Calu3 (cell line): ENCODE measurements at regions not wholly inside any gene's neighbourhood (a gene's known extent, or its start where the extent isn't known, plus 50 kb on each side); places are given as distances from the start of the nearest gene placed in this dataset.

Experiments
- BruUV-seq: library from RNA; stranded (reverse); fragments of 400-500 nt; replicated peaks from 2 replicates; lab custom pipeline; 2021; lab: Mats Ljungman, UMichigan
- CTCF ChIA-PET: fragments of 300-600 bp; sonication (Branson Sonifier 250); formaldehyde crosslinking; loops from one replicate; lab custom pipeline; 2022; ENCODE audit warnings: antibody characterized with exemption; lab: Charles Lee
- DNase-seq: peaks from one replicate; pipeline ENCODE4 v3.0.0; 2022
- H3K27ac Mint-ChIP-seq: one replicate; pipeline ENCODE4 v1.8.0; 2022; ENCODE audit warnings: mixed read lengths; ENCODE audit not compliant: unreplicated experiment
- H3K27me3 Mint-ChIP-seq: one replicate; pipeline ENCODE4 v1.8.0; 2022; ENCODE audit warnings: mixed read lengths; ENCODE audit not compliant: unreplicated experiment
- H3K36me3 Mint-ChIP-seq: one replicate; pipeline ENCODE4 v1.8.0; 2022; ENCODE audit warnings: mild to moderate bottlenecking, moderate library complexity, mixed read lengths; ENCODE audit not compliant: insufficient read depth, unreplicated experiment
- H3K4me1 Mint-ChIP-seq: one replicate; pipeline ENCODE4 v1.8.0; 2022; ENCODE audit warnings: mild to moderate bottlenecking, low read depth, mixed read lengths; ENCODE audit not compliant: unreplicated experiment
- H3K4me3 Mint-ChIP-seq: one replicate; pipeline ENCODE4 v1.8.0; 2022; ENCODE audit warnings: mild to moderate bottlenecking, low read depth, moderate library complexity, mixed read lengths; ENCODE audit not compliant: unreplicated experiment
- H3K9me3 Mint-ChIP-seq: one replicate; pipeline ENCODE4 v1.8.0; 2022; ENCODE audit warnings: low read depth, mixed read lengths; ENCODE audit not compliant: unreplicated experiment
- CTCF ChIP-seq: fragments of 200-600 bp; IDR thresholded peaks from one replicate; pipeline ENCODE4 v1.8.0; 2022; ENCODE audit warnings: antibody characterized with exemption; ENCODE audit not compliant: unreplicated experiment
- intact Hi-C: fragments of 100-400 bp; cut with micrococcal nuclease; formaldehyde crosslinking; loops from one replicate; pipeline ENCODE4 v1.10.0; 2022; ENCODE audit not compliant: unreplicated experiment

DNA sequence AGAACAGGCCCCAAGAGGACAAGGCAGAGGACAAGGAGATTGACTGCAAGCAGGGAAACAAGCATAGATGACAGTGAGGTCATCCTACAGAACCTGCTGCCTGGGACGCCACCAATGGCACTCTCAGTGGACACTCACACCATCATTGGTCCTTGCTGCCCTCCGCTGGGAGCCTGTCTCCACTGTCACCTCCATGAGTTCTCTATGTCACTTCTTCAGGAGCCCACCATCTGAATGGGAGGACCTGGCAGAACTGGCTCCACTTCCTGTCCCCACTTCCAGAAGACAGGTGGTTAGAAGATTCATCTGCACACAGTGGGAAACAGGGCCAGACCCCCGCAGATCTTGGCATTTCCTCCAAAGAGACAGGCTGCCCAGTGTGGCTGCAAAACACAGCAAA lies 188.9 kb downstream of the HSD17B3 start:
- no peak for TF ChIP-seq CTCF
- H3K4me1 Mint-ChIP-seq: peaks cover 26% of the 10 kb centered on the region
- BruUV-seq: no TSS peak
- H3K27ac Mint-ChIP-seq: no peak overlapping the region
- no peak overlapping the region for H3K4me3 Mint-ChIP-seq
- CTCF ChIA-PET: interaction anchor here (1.2 kb wide), 1 partner anchor 105 kb away, joined by 4 read pairs; no protein-coding TSS in a partner anchor
- H3K27me3 Mint-ChIP-seq: no peaks in the 10 kb centered on the region
- no peaks in the 10 kb centered on the region for H3K36me3 Mint-ChIP-seq
- no peaks in the 10 kb centered on the region for H3K9me3 Mint-ChIP-seq
- intact Hi-C loops: no loop called here
- no peak for DNase-seq

GRCh38 chr9:96109680-96110351 lies 192.2 kb downstream of the HSD17B3 start:
- intact Hi-C loops: no loop called here
- no peaks in the 10 kb centered on the region for H3K4me1 Mint-ChIP-seq
- no peak overlapping the region for H3K27ac Mint-ChIP-seq
- CTCF ChIA-PET: interaction anchor here (0.7 kb wide), 1 partner anchor 12 kb away, joined by 11 read pairs; no protein-coding TSS in a partner anchor
- DNase-seq: no peak
- no peaks in the 10 kb centered on the region for H3K9me3 Mint-ChIP-seq
- H3K4me3 Mint-ChIP-seq: no peak overlapping the region
- no peak for TF ChIP-seq CTCF
- BruUV-seq: no TSS peak
- no peaks in the 10 kb centered on the region for H3K36me3 Mint-ChIP-seq
- H3K27me3 Mint-ChIP-seq: no peaks in the 10 kb centered on the region

DNA sequence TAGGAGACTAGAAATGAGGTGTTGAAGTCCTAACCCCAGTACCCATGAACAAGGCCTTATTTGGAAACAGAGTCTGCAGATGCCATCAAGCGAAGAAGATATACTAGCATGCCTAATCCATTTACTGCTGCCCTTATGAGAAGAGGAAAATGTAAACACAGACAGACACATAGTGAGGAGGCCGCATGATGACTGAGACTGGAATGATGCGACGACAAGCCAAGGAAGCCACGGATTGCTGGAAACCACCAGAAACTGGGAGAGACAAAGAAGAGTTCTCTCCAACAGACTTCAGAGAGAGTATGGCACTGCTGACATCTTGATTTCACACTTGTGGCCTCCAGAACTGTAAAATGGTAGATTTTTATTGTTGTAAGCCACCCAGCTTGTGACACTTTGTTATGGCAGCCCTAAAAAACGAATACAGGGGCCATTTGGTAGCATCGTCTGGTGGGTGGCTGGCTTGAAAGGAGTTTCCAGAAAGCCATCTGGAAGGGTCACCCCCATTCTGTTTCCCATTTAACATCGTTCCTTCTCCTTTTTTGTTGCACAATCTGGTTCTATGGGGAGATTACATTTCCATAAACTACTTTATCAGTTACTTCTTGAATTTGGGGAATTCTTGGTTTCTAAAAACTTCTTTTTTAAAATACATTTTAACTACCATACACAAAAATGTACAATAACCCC lies 193.1 kb downstream of the HSD17B3 start:
- no TSS peak for BruUV-seq
- no peak for DNase-seq
- Mint-ChIP-seq H3K27me3 (no peaks in the 10 kb centered on the region), H3K4me1 (no peaks in the 10 kb centered on the region), H3K4me3 (no peak overlapping the region), H3K27ac (no peak overlapping the region), H3K36me3 (no peaks in the 10 kb centered on the region), H3K9me3 (no peaks in the 10 kb centered on the region)
- no peak for TF ChIP-seq CTCF
- CTCF ChIA-PET: interaction anchor here (0.6 kb wide), 2 partner anchors 21 to 1392 kb away, joined by 5 to 7 read pairs; no protein-coding TSS in a partner anchor
- intact Hi-C loops: no loop called here

GRCh38 chr9:96107436-96107835 lies 194.5 kb downstream of the HSD17B3 start:
- TF ChIP-seq CTCF: no peak
- H3K36me3 Mint-ChIP-seq: no peaks in the 10 kb centered on the region
- CTCF ChIA-PET: no interaction called here
- no peaks in the 10 kb centered on the region for H3K9me3 Mint-ChIP-seq
- no peak for DNase-seq
- intact Hi-C loops: no loop called here
- no peaks in the 10 kb centered on the region for H3K27me3 Mint-ChIP-seq
- BruUV-seq: no TSS peak
- H3K4me1 Mint-ChIP-seq: no peaks in the 10 kb centered on the region
- no peak overlapping the region for H3K4me3 Mint-ChIP-seq
- H3K27ac Mint-ChIP-seq: no peak overlapping the region
